ENCODE measurements at regions not wholly inside any gene's neighbourhood (a gene's known extent, or its start where the extent isn't known, plus 50 kb on each side); places are given as distances from the start of the nearest gene placed in this dataset.

DNA sequence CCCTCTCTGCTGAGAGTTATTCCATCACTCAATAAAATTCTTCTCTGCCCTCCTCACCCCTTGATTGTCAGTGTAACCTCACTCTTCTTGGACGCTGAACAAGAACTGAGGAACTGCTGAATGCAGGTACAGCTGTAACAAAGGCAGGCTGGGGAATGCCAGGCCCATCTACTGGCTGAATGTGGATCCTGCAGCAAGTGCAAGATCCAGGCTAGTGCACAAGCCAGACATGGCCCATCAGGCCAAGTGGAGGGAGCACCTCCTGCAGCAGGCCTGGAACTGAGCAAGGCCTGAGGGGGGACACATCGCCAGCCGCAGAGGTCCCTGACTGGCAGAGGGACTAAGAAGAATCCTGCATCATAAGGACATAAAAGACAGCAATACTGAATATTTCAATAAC, 411.8 kb upstream of the PCDH10 start:
- TF ChIP-seq, protein P1, sequence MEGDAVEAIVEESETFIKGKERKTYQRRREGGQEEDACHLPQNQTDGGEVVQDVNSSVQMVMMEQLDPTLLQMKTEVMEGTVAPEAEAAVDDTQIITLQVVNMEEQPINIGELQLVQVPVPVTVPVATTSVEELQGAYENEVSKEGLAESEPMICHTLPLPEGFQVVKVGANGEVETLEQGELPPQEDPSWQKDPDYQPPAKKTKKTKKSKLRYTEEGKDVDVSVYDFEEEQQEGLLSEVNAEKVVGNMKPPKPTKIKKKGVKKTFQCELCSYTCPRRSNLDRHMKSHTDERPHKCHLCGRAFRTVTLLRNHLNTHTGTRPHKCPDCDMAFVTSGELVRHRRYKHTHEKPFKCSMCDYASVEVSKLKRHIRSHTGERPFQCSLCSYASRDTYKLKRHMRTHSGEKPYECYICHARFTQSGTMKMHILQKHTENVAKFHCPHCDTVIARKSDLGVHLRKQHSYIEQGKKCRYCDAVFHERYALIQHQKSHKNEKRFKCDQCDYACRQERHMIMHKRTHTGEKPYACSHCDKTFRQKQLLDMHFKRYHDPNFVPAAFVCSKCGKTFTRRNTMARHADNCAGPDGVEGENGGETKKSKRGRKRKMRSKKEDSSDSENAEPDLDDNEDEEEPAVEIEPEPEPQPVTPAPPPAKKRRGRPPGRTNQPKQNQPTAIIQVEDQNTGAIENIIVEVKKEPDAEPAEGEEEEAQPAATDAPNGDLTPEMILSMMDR (conservative IDR thresholded peaks at IDR 0.05; ENCODE audit: low read depth, low read length): no peak
- TF ChIP-seq EZH2 (IDR thresholded peaks at IDR 0.05; ENCODE audit: borderline replicate concordance, low read depth, low read length, poor library complexity, severe bottlenecking): no peak
